ENCODE measurements at regions not wholly inside any gene's neighbourhood (a gene's known extent, or its start where the extent isn't known, plus 50 kb on each side); places are given as distances from the start of the nearest gene placed in this dataset.
"Not testable (repeated sequence)": the region's sequence is repeated elsewhere in the genome, so short reads cannot be mapped to it uniquely, and the experiment has no call there.

DNA sequence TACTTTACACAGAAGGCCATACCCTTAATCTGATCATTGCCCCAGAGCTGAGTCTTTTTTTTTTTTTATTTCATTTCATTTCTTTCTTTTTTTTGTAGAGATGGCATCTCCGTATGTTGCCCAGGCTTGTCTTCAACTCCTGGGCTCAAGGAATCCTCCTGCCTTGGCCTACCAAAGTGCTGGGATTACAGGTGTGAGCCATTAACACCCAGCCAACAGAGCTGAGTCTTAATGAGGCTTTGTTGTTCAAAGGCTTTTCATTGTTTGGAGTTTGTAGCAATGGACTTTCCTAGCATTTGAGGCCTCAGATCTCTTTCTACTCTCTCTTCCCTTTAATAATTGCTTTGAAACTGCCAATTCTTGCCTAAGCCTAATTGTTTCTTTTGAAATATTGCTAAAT lies 176.5 kb upstream of the FBN2 start:
- H3K79me2 ChIP-seq (ENCODE audit: insufficient read depth), result no peaks in the 10 kb centered on the region
- no peak for DNase-seq
- H3F3A ChIP-seq (ENCODE audit: insufficient read depth), result no peaks in the 10 kb centered on the region
- H3K9ac ChIP-seq, result no peak overlapping the region
- H3K4me2 ChIP-seq (ENCODE audit: unreplicated experiment), result no peak overlapping the region
- H3K9me2 ChIP-seq (ENCODE audit: insufficient read depth), result no peaks in the 10 kb centered on the region
- no peak overlapping the region for H3K4me3 ChIP-seq
- H3K27me3 ChIP-seq (replicated peaks; ENCODE audit: insufficient read depth), result no peaks in the 10 kb centered on the region
- no peak overlapping the region for H3K27ac ChIP-seq
- peaks cover 4% of the 10 kb centered on the region for H3K9me3 ChIP-seq (ENCODE audit: low read depth)
- 30 to 62% methylated on average over 1 of the region's 1 CpG for WGBS, 2 experiments (ENCODE audit: low coverage in 1 of 2, low lambda C conversion rate in 2 of 2, missing lambda C conversion rate in 2 of 2)
- TF ChIP-seq EZH2phosphoT487 (IDR thresholded peaks at IDR 0.05; ENCODE audit: insufficient read depth, low read depth), result no peak
- no peak for TF ChIP-seq EZH2 (IDR thresholded peaks at IDR 0.05; ENCODE audit: insufficient read depth, poor library complexity, severe bottlenecking)
- H3K36me3 ChIP-seq (ENCODE audit: low read depth), result no peaks in the 10 kb centered on the region
- in situ Hi-C loops (cut with MboI), result no loop called here
- no peaks in the 10 kb centered on the region for H3K4me1 ChIP-seq (ENCODE audit: insufficient read depth)
- H2AFZ ChIP-seq, result no peak overlapping the region
- no peaks in the 10 kb centered on the region for H4K20me1 ChIP-seq (ENCODE audit: insufficient read depth)

DNA sequence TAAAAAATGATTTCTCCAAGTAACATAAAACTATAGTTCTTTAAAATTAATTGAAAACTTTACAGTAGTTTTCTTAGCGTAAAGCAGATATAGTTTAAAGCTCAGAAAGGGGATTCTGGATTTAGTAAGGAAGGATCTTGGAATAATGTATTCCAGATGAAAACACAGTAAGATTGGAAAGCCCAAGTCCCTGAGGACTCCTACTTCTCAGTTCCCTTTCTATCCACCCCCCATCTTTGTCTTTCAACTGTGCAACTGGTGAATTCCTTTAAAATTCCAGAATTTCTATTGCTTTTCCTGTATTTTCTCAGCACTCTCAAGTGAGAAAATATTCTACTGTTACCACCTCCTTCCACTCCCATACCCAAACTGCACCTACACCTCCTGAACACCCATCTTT lies 184.5 kb upstream of the FBN2 start:
- DNase-seq, result no peak
- Histone ChIP-seq H3K4me2 (ENCODE audit: unreplicated experiment) (no peak overlapping the region), H3K36me3 (ENCODE audit: low read depth) (no peaks in the 10 kb centered on the region), H3K9me2 (ENCODE audit: insufficient read depth) (no peaks in the 10 kb centered on the region), H3K79me2 (ENCODE audit: insufficient read depth) (no peaks in the 10 kb centered on the region), H3K27me3 (replicated peaks; ENCODE audit: insufficient read depth) (no peaks in the 10 kb centered on the region), H3K4me3 (no peak overlapping the region), H3K9me3 (ENCODE audit: low read depth) (no peaks in the 10 kb centered on the region), H3F3A (ENCODE audit: insufficient read depth) (no peaks in the 10 kb centered on the region), H4K20me1 (ENCODE audit: insufficient read depth) (no peaks in the 10 kb centered on the region), H3K4me1 (ENCODE audit: insufficient read depth) (no peaks in the 10 kb centered on the region), H3K9ac (no peak overlapping the region), H2AFZ (no peak overlapping the region), H3K27ac (no peak overlapping the region)
- in situ Hi-C loops (cut with MboI), result no loop called here
- WGBS, 2 experiments (ENCODE audit: low coverage in 1 of 2, low lambda C conversion rate in 2 of 2, missing lambda C conversion rate in 2 of 2), result 4 to 8% methylated on average over 1 of the region's 1 CpG
- TF ChIP-seq EZH2 (IDR thresholded peaks at IDR 0.05; ENCODE audit: insufficient read depth, poor library complexity, severe bottlenecking) (no peak), EZH2phosphoT487 (IDR thresholded peaks at IDR 0.05; ENCODE audit: insufficient read depth, low read depth) (no peak)

DNA sequence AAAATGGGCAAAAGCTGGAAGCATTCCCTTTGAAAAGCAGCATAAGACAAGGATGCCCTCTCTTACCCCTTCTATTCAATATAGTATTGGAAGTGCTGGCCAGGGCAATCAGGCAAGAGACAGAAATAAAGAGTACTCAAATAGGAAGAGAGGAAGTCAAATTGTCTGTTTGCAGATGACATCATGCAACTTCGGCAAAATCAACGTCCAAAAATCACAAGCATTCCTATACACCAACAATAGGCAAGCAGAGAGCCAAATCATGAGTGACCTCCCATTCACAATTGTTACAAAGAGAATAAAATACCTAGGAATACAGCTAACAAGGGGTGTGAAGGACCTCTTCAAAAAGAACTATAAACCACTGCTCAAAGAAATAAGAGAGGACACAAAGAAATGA lies 192.0 kb upstream of the FBN2 start:
- H3K27me3 ChIP-seq (replicated peaks; ENCODE audit: insufficient read depth); in situ Hi-C loops (cut with MboI); H3K9ac ChIP-seq; H3K79me2 ChIP-seq (ENCODE audit: insufficient read depth); H3K9me3 ChIP-seq (ENCODE audit: low read depth); H3K4me3 ChIP-seq; H3K27ac ChIP-seq; H3K4me2 ChIP-seq (ENCODE audit: unreplicated experiment); H3K9me2 ChIP-seq (ENCODE audit: insufficient read depth); H3K4me1 ChIP-seq (ENCODE audit: insufficient read depth); H3K36me3 ChIP-seq (ENCODE audit: low read depth); DNase-seq; H3F3A ChIP-seq (ENCODE audit: insufficient read depth); H4K20me1 ChIP-seq (ENCODE audit: insufficient read depth); H2AFZ ChIP-seq: not testable (repeated sequence)
- 5 to 19% methylated on average over 2 of the region's 2 CpGs for WGBS, 2 experiments (ENCODE audit: low coverage in 1 of 2, low lambda C conversion rate in 2 of 2, missing lambda C conversion rate in 2 of 2)

DNA sequence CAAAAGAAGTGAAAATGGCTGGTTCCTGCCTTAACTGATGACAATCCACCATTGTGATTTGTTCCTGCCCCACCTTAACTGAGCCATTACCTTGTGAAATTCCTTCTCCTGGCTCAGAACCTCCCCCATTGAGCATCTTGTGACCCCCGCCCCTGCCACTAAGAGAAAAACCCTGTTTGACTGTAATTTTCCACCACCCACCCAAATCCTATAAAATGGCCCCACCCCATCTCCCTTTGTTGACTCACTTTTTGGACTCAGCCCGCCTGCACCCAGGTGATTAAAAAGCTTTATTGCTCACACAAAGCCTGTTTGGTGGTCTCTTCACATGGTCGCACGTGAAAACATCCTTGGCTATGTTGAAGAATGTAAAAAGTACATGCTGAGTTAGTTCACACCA lies 197.6 kb upstream of the FBN2 start:
- H3F3A ChIP-seq (ENCODE audit: insufficient read depth); H3K79me2 ChIP-seq (ENCODE audit: insufficient read depth); H3K9me2 ChIP-seq (ENCODE audit: insufficient read depth); in situ Hi-C loops (cut with MboI); H3K9me3 ChIP-seq (ENCODE audit: low read depth); H3K36me3 ChIP-seq (ENCODE audit: low read depth); H3K9ac ChIP-seq; H4K20me1 ChIP-seq (ENCODE audit: insufficient read depth); H3K27me3 ChIP-seq (replicated peaks; ENCODE audit: insufficient read depth); H2AFZ ChIP-seq; H3K4me1 ChIP-seq (ENCODE audit: insufficient read depth); H3K4me3 ChIP-seq; H3K4me2 ChIP-seq (ENCODE audit: unreplicated experiment); DNase-seq; H3K27ac ChIP-seq: not testable (repeated sequence)
- WGBS, 2 experiments (ENCODE audit: low coverage in 1 of 2, low lambda C conversion rate in 2 of 2, missing lambda C conversion rate in 2 of 2), result 27 to 49% methylated on average over 4 of the region's 4 CpGs

DNA sequence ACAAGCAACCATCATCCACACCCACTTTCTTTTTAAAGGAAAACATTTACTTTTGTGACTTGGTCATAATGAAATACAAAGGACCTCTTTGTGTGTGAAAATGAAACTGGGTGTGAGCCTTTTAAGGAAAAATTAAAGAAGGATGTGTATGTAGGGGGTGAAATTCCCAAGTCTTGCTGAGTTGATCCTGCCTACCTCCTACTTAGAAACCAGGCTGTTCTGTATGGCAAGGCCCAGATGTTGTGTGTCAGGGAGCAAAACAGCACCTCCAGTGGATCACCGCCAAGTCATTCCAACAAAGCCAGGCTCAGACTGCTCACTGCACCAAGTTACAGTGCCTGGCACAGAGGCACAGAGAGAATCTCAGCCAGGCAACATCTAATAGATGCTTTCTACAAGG lies 198.5 kb upstream of the FBN2 start:
- in situ Hi-C loops (cut with MboI), result no loop called here
- WGBS, 2 experiments (ENCODE audit: low coverage in 1 of 2, low lambda C conversion rate in 2 of 2, missing lambda C conversion rate in 2 of 2), result 20 to 38% methylated on average over 1 of the region's 1 CpG

More for the DNA sequence above, 198.5 kb upstream of the FBN2 start:
- Histone ChIP-seq H3K36me3 (ENCODE audit: low read depth) (no peaks in the 10 kb centered on the region), H3K9me2 (ENCODE audit: insufficient read depth) (no peaks in the 10 kb centered on the region), H3K4me3 (no peak overlapping the region), H3K27me3 (replicated peaks; ENCODE audit: insufficient read depth) (no peaks in the 10 kb centered on the region), H3K79me2 (ENCODE audit: insufficient read depth) (no peaks in the 10 kb centered on the region), H4K20me1 (ENCODE audit: insufficient read depth) (no peaks in the 10 kb centered on the region), H3K27ac (no peak overlapping the region), H3K4me1 (ENCODE audit: insufficient read depth) (0 out of 2 replicates have a peak, but pooled peaks cover 4% of the 10 kb centered on the region), H3K4me2 (ENCODE audit: unreplicated experiment) (no peak overlapping the region), H3F3A (ENCODE audit: insufficient read depth) (no peaks in the 10 kb centered on the region), H3K9me3 (ENCODE audit: low read depth) (no peaks in the 10 kb centered on the region), H2AFZ (no peak overlapping the region), H3K9ac (no peak overlapping the region)
- peak; percentile 15 for DNase-seq
- TF ChIP-seq EZH2 (IDR thresholded peaks at IDR 0.05; ENCODE audit: insufficient read depth, poor library complexity, severe bottlenecking) (no peak), EZH2phosphoT487 (IDR thresholded peaks at IDR 0.05; ENCODE audit: insufficient read depth, low read depth) (no peak)
